Suppressor macrophage treated with lipopolysaccharide for 1 hour (primary cell): ENCODE measurements at regions not wholly inside any gene's neighbourhood (a gene's known extent, or its start where the extent isn't known, plus 50 kb on each side); places are given as distances from the start of the nearest gene placed in this dataset.
"Not testable (repeated sequence)": the region's sequence is repeated elsewhere in the genome, so short reads cannot be mapped to it uniquely, and the experiment has no call there.

Source experiments
- DNase-seq, 3 donors: peaks; one replicate each; pipeline ENCODE4 v3.0.0-alpha.2; 2020 to 2022

DNA sequence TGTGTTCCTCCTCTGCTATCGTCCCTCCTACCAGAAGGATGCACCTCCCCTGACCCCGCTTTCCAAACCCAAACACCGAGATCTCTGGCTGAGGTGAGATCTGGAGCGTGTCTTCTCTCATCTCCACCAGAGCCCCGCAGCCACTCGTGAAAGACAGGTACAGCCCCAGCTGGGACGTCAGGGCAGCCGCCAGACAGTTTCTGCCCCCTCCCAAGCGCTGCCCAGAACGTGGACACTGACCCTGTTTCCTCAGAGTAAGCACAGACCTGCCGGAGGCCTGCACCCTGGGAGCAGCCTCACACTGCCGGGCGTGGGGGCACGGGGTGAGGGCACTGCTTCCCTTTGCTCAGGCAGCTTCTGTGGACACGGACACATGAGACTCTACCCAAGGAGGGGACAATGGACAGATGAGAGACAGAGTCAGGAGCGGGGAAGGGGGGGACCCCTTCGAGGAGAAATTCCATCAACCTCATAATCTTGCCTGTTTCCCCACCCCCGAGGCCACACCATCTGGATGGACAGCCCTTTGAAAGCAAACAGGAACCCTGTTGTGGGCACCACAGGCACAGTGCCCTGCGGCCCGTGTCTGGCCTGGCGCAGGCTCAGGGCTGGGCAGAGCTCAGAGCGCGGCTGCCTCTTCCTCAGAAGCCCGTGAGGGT lies 210.6 kb downstream of the DLL1 start:
- DNase-seq, result no peak

DNA sequence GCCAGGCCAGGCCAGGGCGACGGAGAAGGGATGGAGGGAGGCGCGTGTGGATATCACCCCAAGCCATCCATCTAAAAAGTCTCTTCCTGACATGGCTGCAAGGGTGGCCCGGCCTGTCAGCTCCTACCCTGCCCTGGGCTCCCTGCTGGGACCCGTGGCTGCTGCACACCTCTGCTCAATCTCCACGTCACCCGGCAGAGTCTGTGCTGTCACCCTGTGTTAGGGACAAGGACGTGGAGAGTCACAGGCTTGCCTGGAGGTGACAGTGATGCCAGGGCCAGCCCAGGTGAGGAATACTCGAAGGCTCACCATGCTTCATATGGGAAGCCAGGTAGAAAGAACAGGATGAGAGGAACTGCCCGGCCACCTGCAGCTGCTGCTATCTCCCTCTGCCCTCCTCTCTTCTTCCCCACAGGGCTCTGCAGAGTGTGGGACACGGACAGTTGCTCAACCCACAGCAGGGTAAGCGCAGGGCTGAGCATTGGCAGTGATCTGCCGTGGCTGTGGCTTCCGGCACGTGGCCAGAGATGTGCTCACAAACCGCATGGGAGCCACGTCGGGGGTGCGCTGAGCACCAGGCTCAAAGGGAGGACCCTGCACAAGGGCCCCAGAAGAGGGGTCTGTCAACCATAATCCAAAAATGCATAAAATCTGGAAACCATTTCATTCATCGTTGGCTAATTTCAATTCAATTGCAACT lies 214.3 kb downstream of the DLL1 start:
- no peak for DNase-seq

DNA sequence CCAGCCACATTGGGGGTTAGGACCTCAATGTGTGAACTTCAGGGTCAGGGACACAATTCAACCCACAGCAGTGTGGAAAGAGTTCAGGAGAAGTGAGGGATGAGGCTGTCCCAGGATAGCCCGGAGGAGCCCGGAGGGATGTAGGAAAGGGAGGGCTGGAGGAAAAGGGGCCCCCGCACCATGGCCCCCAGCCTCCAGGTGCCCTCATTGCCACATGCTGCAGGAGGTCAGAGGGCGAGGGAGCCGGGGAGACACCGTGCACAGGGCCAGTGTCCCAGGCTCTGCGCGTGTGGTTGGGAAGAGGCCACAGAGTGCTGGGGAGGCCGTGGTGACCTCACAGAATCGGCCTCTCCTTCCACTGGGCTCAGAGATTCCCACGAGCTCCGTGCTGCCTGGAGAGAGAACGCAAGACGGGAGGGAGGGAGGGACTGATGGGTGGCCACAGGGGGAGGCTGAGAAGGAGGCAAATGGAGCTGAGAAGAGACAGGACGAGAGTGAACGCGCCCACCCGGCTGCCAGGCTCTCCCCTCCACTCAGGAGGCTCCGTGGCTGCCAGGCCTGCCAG lies 215.1 kb downstream of the DLL1 start:
- DNase-seq, result no peak

DNA sequence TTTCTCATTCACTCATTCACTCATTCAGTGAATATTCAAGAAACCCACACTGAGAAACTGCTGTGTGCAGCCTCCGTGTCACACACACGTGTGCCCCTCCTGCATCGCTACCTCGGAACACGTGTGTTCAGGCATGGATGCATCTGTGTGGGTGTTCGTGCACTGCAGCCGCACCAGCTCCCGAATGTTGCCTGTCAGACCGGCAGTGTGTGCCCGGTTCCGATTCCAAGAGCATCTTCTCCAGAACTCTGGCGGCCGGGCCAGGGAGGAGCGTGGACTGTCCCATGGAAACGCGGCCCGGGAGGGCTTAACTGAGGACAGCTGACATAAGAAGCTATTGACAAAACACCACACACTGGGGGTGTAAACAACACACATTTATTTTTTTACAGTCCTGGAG lies 216.0 kb downstream of the DLL1 start:
- no peak for DNase-seq

DNA sequence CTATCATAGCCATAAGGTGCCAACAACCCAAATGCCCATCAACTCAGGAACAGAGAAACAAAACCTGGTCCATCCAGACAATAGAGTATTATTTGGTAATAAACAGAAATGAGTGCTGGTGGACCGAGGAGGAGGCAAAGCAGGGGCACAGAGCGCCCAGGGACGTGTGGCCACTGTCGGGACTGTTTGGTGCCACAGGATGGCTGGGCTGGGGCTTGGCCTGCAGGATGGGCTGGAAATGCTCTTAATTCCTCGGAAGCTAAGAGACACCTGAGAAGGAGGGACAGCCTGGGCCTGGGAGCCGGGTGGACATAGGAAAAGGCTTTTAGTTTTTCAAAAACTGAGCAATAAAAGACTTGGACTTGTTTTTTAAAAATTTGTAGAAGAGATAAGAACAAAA lies 216.4 kb downstream of the DLL1 start:
- no peak for DNase-seq

DNA sequence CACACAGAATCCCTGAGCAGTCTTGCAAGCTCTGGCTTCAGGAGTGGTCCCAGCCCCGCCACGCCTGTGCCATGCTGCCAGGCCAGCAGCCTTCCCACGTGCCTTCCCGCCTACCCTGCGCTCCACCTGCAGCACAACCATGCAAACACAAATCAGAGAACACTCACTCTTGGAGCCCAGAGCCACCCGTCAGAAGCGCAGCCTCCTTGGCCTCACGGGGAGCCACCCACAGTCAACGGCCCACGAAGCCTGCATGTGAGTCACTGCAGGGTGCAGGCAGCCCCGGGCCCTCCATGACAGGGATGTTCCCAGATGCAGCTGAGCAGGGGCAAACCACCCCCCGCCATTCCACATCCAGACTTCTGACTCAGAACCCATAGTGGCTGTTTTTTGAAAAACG lies 217.0 kb downstream of the DLL1 start:
- peak; percentile 30 to 45 (median 42) for DNase-seq

DNA sequence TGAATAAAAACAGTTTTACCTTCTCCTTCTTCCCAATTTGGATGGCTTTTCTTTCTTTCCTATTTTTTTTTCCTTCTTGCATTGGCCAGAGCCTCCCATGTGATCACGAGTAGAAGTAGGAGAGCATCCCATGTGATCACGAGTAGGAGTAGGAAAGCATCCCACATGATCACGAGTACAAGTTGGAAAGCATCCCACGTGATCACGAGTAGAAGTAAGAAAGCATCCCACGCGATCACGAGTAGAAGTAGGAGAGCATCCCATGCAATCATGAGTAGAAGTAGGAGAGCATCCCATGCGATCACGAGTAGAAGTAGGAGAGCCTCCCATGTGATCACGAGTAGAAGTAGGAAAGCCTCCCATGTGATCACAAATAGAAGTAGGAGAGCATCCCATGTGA lies 218.6 kb downstream of the DLL1 start:
- DNase-seq, result peak in 1 of 3 donors; percentile 34

DNA sequence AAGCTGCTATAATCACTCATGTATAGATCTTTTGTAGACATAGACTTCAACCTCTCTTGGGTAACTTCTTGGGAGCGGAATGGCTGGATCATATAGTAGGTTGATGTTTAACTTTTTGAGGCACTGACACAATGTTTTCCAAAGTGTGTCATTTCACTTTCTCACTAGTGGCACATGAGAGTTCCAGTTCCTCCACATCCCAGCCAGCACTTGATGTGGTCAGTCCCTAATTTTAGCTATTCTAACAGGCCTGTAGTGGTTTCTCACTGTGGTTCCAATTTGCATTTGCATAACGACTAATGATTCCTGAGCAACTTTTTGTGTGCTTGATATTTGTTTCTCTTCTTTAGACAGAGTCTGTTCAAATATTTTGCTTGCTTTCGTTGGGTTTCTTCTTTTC lies 221.3 kb downstream of the DLL1 start:
- DNase-seq, result no peak

DNA sequence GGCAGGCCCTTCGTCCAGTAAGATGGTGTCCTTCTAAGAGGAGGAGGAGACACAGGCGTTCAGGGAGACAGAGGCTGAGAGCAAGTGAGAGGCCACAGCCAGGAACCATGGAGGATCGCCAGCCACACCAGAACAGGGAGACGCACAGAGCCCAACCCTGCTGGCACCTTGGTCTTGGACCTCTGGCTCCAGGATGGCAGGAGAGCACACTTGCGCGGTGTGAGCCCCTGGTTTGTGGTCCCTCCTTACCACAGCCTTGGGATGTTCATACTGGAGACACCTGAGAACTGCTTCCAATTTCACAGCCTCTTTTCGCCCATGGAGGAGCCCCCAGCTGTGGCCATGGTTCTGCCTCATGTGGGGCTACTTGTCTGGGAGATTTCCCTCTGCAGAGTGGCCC lies 222.4 kb downstream of the DLL1 start:
- DNase-seq, result no peak

DNA sequence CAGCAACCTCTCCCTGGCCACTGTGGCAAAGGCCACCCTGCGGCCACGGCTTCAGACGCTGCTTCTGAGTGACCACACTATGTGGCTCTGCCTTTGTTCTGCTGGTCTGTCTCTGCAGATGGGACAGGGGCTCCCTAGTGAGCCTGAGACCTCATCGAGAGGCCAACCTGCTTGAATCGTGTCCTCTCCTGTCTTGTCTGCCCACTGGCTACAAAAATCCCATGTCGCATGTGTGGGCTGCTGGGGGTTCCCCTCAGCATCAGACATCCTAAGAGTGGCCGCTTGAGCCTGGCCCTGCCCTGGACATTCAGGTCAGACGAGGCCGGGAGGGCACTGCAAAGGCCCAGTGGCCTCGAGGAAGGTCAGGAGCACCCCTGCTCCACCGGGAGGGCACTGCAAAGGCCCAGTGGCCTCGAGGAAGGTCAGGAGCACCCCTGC lies 222.9 kb downstream of the DLL1 start:
- no peak for DNase-seq

DNA sequence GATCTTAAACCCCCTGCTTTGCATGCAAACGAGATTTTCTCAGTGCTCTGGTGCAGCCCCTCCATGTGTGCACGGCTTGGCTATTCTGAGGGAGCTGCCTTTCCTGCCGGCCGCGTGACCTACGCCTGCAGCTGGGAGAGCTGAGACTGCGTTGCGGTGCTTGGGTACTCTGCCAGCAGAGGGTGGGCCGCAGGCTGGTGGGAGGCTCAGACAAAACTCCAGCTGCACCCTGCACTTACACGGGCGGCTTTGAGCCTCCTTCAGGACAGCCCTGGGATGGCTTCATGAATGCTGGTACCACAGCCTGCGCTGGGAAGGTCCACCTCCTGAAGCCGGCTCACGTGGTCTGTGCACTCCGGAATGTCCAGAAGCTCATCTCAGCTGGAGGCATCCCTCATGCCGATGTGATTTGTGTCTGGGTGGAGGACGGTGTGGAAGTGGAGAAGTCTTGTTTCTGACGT lies 223.7 kb downstream of the DLL1 start:
- DNase-seq, result no peak

DNA sequence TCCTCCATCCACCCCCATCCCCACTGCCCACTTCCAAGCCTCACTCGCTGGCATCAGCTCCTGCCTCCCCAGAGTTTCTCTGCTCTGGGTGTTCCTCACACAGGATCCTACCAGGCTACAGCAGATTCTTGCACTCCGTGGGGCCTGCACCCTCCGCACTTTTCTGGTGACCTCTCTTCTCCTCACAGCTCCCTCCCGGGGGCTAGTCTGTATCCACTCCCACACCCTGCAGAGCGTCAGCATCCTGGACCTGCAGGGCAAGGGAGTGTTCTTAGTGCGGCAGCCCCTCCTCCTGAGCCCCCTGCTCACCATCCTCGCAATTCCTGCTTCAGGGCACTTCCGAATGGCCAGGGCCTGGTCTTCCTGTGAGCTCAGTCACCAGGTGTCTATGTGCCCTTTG lies 224.2 kb downstream of the DLL1 start:
- no peak for DNase-seq

DNA sequence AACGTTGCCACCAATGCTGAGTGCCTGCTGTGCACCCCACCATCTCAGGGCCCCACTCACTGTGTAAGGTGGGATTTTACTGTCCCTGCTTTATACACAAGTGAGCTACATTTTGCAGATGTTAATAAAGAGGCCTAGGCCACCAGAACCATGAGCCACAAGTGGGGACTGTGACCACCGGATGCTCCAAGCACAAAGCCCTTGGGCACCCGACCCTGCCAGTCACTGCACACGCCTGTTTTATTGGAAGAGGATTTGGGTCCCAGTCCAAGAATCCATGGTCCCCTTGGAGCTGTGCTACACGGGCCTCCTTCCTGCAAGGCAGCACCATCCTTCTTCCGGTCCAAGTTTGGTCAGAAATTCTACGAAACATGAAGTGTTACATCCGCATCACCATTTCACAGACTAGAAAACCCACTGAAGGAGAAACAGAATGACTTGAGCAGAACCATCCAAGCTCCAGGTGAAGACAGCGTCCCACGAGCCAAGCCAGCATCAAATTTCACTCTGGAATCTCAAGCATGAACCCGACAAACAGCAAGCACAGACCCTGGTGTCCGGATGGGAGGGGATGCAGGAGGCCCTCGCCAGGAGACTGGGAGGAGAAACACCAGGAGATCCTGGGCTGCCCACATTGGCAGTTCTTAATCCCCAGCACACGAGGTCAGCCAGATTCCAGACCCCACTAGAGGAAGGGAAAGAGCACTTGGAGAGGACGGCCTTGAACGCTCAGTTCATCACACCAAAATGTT lies 226.9 kb downstream of the DLL1 start:
- no peak for DNase-seq

DNA sequence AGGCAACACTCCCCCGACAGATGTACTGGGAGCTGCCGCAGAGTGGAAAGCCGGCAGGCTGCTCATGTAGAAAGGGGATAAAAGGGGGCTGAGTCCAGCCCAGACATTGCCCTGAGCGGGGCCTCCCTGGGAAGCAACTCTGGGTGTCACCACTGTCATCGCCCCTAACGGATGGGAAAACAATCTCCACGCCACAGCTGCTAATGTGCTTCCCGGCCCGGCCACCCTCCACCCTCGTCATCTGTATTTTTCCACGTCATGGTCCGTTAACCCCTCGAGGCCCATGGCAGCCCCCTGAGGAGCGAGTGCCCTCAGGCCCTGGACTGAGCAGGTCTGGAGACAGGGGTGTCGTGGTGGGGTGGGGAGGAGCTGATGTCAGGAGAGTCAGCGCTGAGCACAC lies 227.4 kb downstream of the DLL1 start:
- DNase-seq, result no peak

DNA sequence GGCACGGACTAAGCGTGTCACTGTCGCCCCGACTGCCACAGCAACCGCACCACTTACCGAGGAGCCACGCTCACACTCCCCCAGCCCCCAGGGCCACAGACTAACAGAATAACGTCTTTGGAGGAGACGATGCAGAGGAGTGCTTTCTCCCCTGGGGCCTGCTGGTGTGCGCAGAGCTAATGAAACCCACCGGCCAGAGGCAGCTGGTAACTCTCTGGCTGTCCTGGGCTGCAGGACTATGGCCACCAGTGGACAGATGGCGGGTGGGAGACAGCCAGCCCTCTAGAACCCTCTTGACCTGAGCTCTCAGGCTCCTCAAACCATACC lies 228.0 kb downstream of the DLL1 start:
- no peak for DNase-seq

DNA sequence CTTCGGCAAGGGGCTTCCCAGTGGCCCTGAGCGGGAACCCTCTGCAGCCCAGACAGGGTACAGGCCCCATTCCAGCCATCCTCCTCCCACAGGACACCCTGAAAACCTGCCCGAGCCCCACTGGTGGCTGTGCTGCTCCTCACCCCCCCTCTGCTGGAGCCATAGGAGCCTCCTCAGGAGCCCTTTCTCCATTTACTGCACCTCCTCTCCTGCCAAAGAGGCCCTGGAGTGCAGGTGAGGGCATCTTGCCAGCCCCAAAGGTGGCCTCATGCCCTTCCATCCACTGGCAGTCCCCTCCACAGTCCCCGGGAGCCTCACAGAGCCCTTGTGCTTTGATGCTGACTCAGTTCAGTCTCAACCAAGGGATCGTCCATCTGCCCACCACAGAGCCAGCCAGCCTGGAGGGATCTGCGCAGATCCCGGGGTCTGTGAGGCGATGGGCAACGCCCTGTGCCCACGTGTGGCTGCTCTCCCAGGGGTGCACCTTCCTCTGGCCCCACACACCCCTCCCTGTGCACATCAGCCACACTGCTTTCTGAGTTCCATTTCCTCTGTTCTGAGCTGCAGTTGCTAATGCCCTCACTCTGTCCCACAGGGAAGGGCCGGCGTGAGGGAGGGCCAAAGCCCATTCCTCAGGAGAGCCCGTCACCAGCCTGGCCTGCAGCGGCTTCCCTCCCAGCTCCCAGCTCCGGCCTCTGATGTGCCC lies 228.5 kb downstream of the DLL1 start:
- DNase-seq, result no peak

DNA sequence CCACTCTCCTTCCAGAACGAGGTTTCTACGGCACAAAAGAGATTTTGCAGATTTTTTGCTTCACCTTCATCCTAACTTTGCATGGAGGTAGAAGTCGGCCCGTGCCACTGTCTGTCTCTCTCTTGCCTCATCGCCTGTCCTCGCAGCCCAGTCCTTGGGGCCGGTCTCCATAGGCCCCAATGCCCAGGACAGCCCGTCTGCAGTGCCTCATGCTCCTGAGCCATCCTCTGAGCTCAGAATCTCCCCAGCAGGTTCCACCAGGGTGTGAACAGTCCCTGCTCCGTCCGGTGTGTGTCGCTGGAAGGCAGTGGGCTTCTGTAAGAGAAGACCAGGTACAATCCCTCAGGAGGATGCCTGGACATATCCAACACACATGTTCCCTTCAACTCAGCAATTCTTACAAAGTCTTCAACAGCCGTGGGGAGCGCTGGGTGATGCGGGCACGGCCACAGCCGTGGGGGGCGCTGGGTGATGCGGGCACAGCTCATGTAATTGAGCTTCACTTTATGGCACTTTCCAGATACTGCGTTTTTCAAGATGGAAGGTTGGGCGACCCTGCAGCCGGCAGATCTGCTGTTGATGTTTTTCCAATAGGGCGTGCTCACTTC lies 231.9 kb downstream of the DLL1 start:
- no peak for DNase-seq

DNA sequence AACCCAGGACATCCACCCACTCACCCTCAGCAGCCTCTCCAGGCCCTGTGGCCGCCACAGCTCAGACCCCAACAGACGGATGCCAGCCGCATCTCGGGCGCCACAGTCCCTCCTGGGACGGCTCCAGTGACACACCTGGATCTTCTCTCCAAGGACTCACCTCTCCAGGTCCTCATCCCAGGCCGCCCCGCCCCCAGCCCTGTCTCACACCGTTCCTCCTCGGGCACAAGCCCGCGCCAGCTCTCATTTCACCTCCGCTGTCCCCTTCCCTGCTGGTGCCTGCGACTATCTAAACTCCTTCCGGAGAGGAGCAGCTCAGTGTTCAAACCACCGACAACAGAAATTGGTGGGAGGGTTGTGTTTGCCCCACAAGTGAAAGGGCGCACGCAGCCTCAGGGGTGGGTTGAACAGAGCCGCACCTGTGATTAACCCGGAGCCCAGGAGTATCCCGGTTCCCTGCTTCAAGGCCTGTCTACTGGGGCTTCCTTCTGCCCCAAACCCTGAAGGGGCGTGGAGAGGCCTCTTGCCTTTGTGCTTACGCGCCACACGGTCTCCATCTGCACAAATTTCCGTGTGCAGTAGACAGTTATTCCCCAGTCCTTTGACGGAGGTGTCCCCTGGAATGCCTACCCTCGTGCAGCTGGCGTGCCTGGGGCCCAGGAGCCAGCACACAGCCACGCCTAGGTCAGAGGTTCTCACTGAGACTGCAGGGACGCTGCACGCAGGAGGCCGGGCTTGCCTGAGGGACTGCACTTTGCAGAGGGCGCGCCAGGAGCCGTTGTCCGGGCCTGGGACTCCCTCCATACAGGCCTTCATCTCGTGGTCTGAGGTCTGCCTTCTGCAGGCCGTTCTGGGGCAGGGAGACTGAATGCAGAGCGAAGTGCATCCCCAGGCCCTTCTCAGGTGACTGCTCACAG lies 232.7 kb downstream of the DLL1 start:
- no peak for DNase-seq

DNA sequence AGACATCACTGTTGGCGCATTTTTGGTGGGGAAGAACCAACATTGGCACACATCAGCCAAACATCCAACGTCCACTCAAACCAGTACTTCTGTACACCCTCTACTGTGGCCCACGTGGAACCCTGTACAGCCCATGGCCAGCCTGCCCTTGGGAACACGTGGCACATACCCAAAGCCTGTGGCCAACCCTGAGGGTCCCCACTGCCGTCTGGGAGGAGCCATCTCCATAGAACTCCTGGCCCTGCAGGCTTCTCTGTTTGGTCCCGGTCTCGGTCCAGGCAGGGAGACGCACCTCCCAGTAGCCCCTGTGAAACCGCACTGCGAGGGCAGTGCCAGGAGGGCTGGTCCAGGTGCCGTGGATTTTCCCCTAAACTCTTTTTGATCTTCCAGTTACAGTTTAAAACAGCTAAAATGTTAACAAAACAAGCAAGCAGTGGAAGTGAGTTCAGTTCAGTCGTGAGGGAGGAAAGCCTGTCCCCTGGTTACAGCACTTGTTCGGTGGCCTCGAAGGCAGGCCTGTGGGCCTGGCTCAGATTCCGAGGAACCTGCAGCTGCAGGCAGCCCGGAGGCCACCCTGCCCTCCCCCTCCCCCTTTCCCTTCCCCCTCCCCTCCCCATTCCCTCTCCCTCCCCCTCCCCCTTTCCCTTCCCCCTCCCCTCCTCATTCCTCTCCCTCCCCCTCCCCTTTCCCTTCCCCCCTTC lies 233.7 kb downstream of the DLL1 start:
- DNase-seq, result no peak

DNA sequence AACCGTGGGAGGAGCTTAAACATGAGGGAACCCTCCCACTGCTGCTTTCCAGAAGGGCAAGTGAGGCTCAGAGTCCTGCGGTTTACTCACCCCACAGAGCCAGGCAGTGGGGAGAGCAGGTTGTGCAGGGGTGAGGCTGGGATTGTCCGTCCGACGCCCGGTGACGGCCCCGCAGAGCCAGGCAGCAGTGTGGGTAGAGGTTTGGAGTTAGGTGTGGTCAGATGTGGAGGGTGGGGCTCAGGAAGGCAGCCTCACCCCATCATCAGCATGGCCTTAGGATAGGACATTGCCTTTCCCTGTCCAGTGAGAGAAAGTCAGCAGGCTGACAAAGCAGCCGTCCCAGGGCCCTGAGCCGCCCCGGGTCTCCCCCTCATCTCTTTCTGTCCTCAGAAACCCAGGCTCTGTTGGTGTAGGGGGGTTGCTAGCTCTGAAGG lies 234.6 kb downstream of the DLL1 start:
- DNase-seq, result no peak

DNA sequence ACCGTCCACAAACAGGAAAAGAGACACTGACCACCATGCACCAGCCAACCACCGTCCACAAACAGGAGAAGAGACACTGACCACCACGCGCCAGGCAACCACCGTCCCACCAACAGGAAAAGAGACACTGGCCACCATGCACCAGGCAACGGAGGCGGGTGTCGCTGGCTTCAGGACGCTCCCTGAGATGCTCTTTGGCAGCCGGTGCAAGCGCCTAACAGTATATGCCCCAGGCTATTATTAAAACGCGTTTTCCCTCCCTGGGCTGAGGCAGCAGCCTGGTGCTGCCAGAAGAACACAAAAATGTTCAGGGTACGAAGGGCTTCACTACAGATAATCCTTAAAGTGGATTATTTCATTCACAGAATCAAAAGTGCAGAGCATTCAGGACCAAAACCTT lies 235.1 kb downstream of the DLL1 start:
- DNase-seq, result not testable (repeated sequence)
